Nephron progenitor cell (in vitro differentiated cells): ENCODE measurements at regions not wholly inside any gene's neighbourhood (a gene's known extent, or its start where the extent isn't known, plus 50 kb on each side); places are given as distances from the start of the nearest gene placed in this dataset.

Experiments used
- DNase-seq: peaks from one replicate; pipeline ENCODE4 v3.0.0; 2021
- H3K27ac Mint-ChIP-seq: 2 replicates; pipeline ENCODE4 v1.8.0; 2021; ENCODE audit warnings: mild to moderate bottlenecking, moderate library complexity, mixed read lengths
- H3K27me3 Mint-ChIP-seq: 2 replicates; pipeline ENCODE4 v1.8.0; 2021; ENCODE audit warnings: mild to moderate bottlenecking, low read depth, mixed read lengths; ENCODE audit not compliant: poor library complexity
- H3K36me3 Mint-ChIP-seq: 2 replicates; pipeline ENCODE4 v1.8.0; 2021; ENCODE audit warnings: low read depth, mixed read lengths
- H3K4me1 Mint-ChIP-seq: 2 replicates; pipeline ENCODE4 v1.8.0; 2021; ENCODE audit warnings: mixed read lengths
- H3K4me3 Mint-ChIP-seq: 2 replicates; pipeline ENCODE4 v1.8.0; 2021; ENCODE audit warnings: mild to moderate bottlenecking, moderate library complexity, mixed read lengths
- H3K9me3 Mint-ChIP-seq: 2 replicates; pipeline ENCODE4 v1.8.0; 2021; ENCODE audit warnings: mild to moderate bottlenecking, moderate library complexity, mixed read lengths
- TF ChIP-seq, protein P1 (sequence below): fragments of 200-600 bp; sonication (generic); IDR thresholded peaks from 2 replicates; pipeline ENCODE4 v1.5.0; 2021; ENCODE audit warnings: antibody characterized with exemption

DNA sequence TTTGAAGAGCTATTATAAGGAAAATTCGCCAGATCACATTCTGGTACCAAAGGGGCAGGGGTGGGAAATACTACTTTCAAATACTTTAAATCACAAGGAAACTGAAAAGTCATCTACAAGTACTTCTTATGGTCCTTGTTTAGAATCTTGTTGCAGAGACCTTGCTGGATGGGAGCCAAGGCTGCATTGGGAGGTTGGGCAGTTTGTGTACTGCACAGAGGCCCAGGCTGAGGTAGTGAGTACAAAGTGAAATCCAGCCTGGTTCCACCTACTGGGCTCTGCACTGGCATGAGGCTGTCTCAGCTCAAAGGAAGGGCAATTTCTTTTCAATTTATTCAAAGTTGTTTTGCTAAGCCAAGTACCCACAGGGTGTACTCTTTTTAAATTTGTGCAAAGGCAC, 140.3 kb upstream of the DLX2 start:
- Mint-ChIP-seq H3K27ac (no peak overlapping the region), H3K4me1 (peaks cover 50% of the 10 kb centered on the region), H3K4me3 (no peak overlapping the region), H3K27me3 (peaks cover 3% of the 10 kb centered on the region), H3K9me3 (no peaks in the 10 kb centered on the region), H3K36me3 (no peaks in the 10 kb centered on the region)
- DNase-seq = no peak
- TF ChIP-seq, protein P1, sequence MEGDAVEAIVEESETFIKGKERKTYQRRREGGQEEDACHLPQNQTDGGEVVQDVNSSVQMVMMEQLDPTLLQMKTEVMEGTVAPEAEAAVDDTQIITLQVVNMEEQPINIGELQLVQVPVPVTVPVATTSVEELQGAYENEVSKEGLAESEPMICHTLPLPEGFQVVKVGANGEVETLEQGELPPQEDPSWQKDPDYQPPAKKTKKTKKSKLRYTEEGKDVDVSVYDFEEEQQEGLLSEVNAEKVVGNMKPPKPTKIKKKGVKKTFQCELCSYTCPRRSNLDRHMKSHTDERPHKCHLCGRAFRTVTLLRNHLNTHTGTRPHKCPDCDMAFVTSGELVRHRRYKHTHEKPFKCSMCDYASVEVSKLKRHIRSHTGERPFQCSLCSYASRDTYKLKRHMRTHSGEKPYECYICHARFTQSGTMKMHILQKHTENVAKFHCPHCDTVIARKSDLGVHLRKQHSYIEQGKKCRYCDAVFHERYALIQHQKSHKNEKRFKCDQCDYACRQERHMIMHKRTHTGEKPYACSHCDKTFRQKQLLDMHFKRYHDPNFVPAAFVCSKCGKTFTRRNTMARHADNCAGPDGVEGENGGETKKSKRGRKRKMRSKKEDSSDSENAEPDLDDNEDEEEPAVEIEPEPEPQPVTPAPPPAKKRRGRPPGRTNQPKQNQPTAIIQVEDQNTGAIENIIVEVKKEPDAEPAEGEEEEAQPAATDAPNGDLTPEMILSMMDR = no peak

DNA sequence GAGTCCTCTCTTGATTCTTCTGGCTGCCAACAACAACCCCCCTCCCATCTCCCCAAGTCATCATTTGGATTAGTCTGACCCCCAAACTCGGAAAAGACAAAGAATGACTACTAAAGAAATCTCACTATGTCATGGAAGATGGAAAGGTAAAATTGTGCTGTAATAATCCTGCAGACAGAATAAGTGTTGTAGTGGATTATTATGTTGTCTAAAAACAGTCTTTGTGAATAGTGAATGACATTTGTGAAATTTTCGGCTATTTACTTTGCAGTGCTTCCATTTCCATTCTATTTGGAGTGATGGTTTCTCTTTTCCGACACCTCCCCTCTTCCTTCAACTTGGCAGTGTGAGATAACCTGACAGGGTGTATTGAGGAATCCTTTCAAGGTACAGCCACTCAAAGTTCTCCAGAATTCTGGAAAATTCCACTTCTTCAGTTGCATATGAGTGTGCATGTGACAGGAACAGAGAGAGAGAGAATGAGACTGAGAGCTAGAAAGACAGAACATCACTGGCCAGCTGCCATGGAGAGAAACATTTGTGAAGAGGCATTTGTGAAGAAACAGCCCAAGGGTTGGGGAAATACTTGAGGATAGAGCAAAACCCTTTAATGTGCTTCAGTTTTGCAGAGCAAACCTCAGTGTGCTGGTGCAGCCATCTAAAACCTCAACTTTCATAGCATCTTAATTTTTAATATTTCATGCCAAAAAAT, 141.9 kb upstream of the DLX2 start:
- TF ChIP-seq, protein P1 = no peak
- no peaks in the 10 kb centered on the region for H3K9me3 Mint-ChIP-seq
- H3K4me3 Mint-ChIP-seq = no peak overlapping the region
- no peaks in the 10 kb centered on the region for H3K36me3 Mint-ChIP-seq
- peaks cover 50% of the 10 kb centered on the region for H3K4me1 Mint-ChIP-seq
- no peak overlapping the region for H3K27ac Mint-ChIP-seq
- DNase-seq = no peak
- no peaks in the 10 kb centered on the region for H3K27me3 Mint-ChIP-seq

DNA sequence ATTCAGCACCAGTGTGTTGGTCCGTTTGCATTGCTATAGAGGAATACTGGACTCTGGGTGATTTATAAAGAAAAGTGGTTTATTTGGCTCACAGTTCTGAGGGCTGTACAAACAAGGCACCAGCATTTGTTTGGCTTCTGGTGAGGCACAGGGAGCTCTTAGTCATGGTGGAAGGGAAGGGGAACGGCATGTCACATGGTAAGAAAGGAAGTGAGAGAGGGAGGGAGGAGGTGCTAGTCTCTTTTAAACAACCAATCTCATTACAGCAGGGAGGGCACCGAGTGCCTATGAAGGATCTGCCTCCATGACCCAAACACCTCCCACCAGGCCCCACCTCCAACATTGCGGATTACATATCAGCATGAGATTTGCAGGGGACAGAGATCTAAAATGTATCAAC, 143.9 kb upstream of the DLX2 start:
- Mint-ChIP-seq H3K27me3 (no peaks in the 10 kb centered on the region), H3K4me1 (peaks cover 55% of the 10 kb centered on the region), H3K4me3 (no peak overlapping the region), H3K27ac (no peak overlapping the region), H3K36me3 (no peaks in the 10 kb centered on the region), H3K9me3 (no peaks in the 10 kb centered on the region)
- DNase-seq = no peak
- TF ChIP-seq, protein P1 = no peak

DNA sequence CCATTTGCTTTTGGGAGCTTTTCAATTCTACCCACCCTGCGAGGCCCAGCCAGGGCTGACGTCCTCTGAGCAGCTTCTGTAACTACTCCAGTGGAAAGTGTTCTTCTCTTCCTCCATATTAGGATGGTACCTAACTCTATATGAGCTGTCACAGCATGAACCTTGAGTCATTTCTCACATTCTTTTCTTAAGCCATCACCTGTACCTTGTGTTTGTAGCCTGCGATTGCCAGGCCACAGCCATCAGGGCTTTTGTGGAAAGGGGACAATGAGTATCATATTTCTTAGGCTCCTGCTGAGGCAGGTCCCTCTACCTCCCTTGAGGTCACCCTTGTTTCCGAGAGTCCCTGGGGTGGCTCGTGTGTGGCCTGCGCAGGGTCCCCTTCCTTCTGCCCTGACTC, 144.5 kb upstream of the DLX2 start:
- Mint-ChIP-seq H3K27ac (no peak overlapping the region), H3K9me3 (no peaks in the 10 kb centered on the region), H3K4me1 (peaks cover 61% of the 10 kb centered on the region), H3K27me3 (no peaks in the 10 kb centered on the region), H3K36me3 (no peaks in the 10 kb centered on the region), H3K4me3 (no peak overlapping the region)
- TF ChIP-seq, protein P1 = no peak
- no peak for DNase-seq

DNA sequence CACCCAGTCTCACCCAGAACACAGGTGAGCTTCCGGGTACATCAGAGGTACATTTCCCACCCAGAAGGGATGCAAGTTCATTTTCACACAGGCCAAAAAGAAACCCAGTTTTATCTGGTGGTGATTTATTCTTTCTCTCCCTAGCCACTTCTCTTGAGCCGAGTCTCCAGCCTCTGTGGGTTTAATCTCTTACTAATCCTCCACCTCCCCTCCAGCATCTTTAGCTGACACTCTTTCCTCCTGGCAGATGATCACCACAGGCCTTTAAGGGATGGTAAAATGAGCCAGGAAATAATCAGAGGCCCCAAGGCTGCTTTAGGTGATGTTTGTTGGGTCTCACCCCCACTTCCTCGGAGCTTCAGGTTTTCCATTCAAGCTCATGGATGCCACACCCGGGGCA, 145.7 kb upstream of the DLX2 start:
- Mint-ChIP-seq H3K4me3 (no peak overlapping the region), H3K36me3 (no peaks in the 10 kb centered on the region), H3K4me1 (peaks cover 72% of the 10 kb centered on the region), H3K27me3 (no peaks in the 10 kb centered on the region), H3K9me3 (no peaks in the 10 kb centered on the region), H3K27ac (no peak overlapping the region)
- TF ChIP-seq, protein P1 = no peak
- no peak for DNase-seq

DNA sequence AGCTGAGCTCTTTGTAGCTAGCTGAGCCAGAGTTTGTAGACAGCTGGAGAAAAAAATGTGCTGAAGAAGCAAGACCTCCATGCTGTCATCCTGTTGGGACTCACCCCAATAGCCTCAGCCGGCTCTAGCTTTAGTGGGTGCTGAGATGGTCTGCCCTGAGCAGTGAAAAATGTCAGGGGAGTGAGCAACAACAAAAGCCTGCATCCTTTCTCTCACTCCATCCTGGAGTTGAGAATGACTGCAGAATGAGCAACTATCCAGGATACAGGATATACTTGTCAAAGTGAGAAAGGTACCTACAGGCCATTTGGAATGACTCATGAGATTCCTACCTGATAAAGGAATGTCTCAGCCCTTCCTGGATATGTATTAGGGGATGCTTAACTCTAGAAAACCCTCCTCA, 146.1 kb upstream of the DLX2 start:
- Mint-ChIP-seq H3K4me1 (peaks cover 72% of the 10 kb centered on the region), H3K27ac (no peak overlapping the region), H3K4me3 (no peak overlapping the region), H3K36me3 (no peaks in the 10 kb centered on the region), H3K9me3 (no peaks in the 10 kb centered on the region), H3K27me3 (no peaks in the 10 kb centered on the region)
- TF ChIP-seq, protein P1 = no peak
- DNase-seq = no peak
